SK-N-SH treated with all-trans-retinoic acid at 6 μM for 48 hours (cell line): ENCODE measurements at regions not wholly inside any gene's neighbourhood (a gene's known extent, or its start where the extent isn't known, plus 50 kb on each side); places are given as distances from the start of the nearest gene placed in this dataset.
"Not testable (repeated sequence)": the region's sequence is repeated elsewhere in the genome, so short reads cannot be mapped to it uniquely, and the experiment has no call there.

ENCODE experiments used
- ATAC-seq: fragments of 200-7000 bp; cut with Tn5 transposase; 3 replicates; pipeline ENCODE4 v1.9.1; 2020; ENCODE audit warnings: mild to moderate bottlenecking, moderate library complexity
- BACH2 ChIP-seq: fragments of 250-450 bp; sonication (Bioruptor Pico); IDR thresholded peaks from 2 replicates; pipeline ENCODE4 v1.9.0; 2021; ENCODE audit warnings: mild to moderate bottlenecking, borderline replicate concordance
- CSDC2 ChIP-seq: fragments of 250-450 bp; sonication (Bioruptor Pico); IDR thresholded peaks from 2 replicates; pipeline ENCODE4 v1.5.0; 2020; ENCODE audit warnings: mild to moderate bottlenecking, moderate library complexity
- CSRNP3 ChIP-seq: fragments of 250-450 bp; sonication (Bioruptor Pico); IDR thresholded peaks from 2 replicates; pipeline ENCODE4 v1.5.1; 2021; ENCODE audit warnings: mild to moderate bottlenecking, moderate library complexity
- ESRRG ChIP-seq: fragments of 250-450 bp; sonication (Bioruptor Pico); IDR thresholded peaks from 2 replicates; pipeline ENCODE4 v1.6.1; 2021; ENCODE audit warnings: mild to moderate bottlenecking
- GLIS3 ChIP-seq: fragments of 250-450 bp; sonication (Bioruptor Pico); IDR thresholded peaks from 2 replicates; pipeline ENCODE4 v1.5.0; 2020; ENCODE audit warnings: mild to moderate bottlenecking, moderate library complexity
- ISL1 ChIP-seq: fragments of 250-450 bp; sonication (Bioruptor Pico); IDR thresholded peaks from 2 replicates; pipeline ENCODE4 v2.1.2; 2022; ENCODE audit warnings: mild to moderate bottlenecking, moderate library complexity
- OSR1 ChIP-seq: fragments of 250-450 bp; sonication (Bioruptor Pico); IDR thresholded peaks from 2 replicates; pipeline ENCODE4 v1.8.0; 2022; ENCODE audit warnings: moderate library complexity, mild to moderate bottlenecking, inconsistent platforms
- PPARA ChIP-seq: fragments of 250-450 bp; sonication (Bioruptor Pico); IDR thresholded peaks from 2 replicates; pipeline ENCODE4 v1.5.0; 2020; ENCODE audit warnings: mild to moderate bottlenecking, borderline replicate concordance
- RARB ChIP-seq: fragments of 250-450 bp; sonication (Bioruptor Pico); IDR thresholded peaks from 2 replicates; pipeline ENCODE4 v1.8.0; 2021; ENCODE audit warnings: mild to moderate bottlenecking, moderate library complexity
- SNAI2 ChIP-seq: fragments of 250-450 bp; sonication (Bioruptor Pico); IDR thresholded peaks from 2 replicates; pipeline ENCODE4 v1.5.0; 2020; ENCODE audit warnings: mild to moderate bottlenecking, moderate library complexity
- TCF4 ChIP-seq: fragments of 250-450 bp; sonication (Bioruptor Pico); IDR thresholded peaks from 2 replicates; pipeline ENCODE4 v1.8.0; 2021; ENCODE audit warnings: mild to moderate bottlenecking, moderate library complexity, borderline replicate concordance
- ZC3H10 ChIP-seq: fragments of 250-450 bp; sonication (Bioruptor Pico); IDR thresholded peaks from 2 replicates; pipeline ENCODE4 v1.5.1; 2021; ENCODE audit warnings: mild to moderate bottlenecking, moderate library complexity
- ZFP30 ChIP-seq: fragments of 450-650 bp; formaldehyde crosslinking; IDR thresholded peaks from 2 replicates; pipeline ENCODE4 v1.5.0; 2022; ENCODE audit warnings: mild to moderate bottlenecking, moderate library complexity
- ZNF8 ChIP-seq: fragments of 450-650 bp; formaldehyde crosslinking; IDR thresholded peaks from 2 replicates; pipeline ENCODE4 v1.5.0; 2020; ENCODE audit warnings: mild to moderate bottlenecking, moderate library complexity
- TF ChIP-seq, protein P1 (sequence below): fragments of 250-450 bp; sonication (Bioruptor Pico); IDR thresholded peaks from 2 replicates; pipeline ENCODE4 v1.8.0; 2020; ENCODE audit warnings: mild to moderate bottlenecking, moderate library complexity, borderline replicate concordance
- TF ChIP-seq, protein P2 (sequence below): fragments of 250-450 bp; sonication (Bioruptor Pico); IDR thresholded peaks from 2 replicates; pipeline ENCODE4 v1.8.0; 2021; ENCODE audit warnings: low read depth, mild to moderate bottlenecking, moderate library complexity, borderline replicate concordance
- TF ChIP-seq, protein P3 (sequence below): fragments of 250-450 bp; sonication (Bioruptor Pico); IDR thresholded peaks from 2 replicates; pipeline ENCODE4 v1.5.1; 2020; ENCODE audit warnings: low read depth, mild to moderate bottlenecking, moderate library complexity
- TF ChIP-seq, protein P4 (sequence below): fragments of 250-450 bp; sonication (Bioruptor Pico); IDR thresholded peaks from 2 replicates; pipeline ENCODE4 v1.5.0; 2020; ENCODE audit warnings: mild to moderate bottlenecking, moderate library complexity

DNA sequence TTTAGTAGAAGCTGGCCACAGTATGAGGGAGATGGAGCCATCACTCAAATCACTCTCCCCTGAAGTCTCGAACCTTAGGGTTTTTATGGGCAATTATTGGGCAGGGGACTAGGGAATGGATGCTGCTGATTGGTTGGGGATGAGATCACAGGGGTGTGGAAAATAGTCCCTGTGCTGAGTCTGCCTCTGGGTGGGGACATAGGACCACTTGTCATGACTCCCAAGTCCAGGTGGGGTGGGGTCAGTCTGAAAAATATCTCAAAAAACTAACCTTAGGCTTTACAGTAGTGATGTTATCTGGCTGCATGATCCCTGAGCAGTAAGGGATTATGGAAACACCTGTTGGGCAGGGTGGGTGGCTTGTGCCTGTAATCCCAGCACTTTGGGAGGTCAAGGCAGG, 98.6 kb downstream of the XRCC2 start:
- ATAC-seq: no peak
- TF ChIP-seq PPARA (CRISPR knock-in tag): no peak
- TF ChIP-seq TCF4 (CRISPR knock-in tag): no peak
- TF ChIP-seq ZFP30 (CRISPR knock-in tag): no peak
- TF ChIP-seq, protein P1, sequence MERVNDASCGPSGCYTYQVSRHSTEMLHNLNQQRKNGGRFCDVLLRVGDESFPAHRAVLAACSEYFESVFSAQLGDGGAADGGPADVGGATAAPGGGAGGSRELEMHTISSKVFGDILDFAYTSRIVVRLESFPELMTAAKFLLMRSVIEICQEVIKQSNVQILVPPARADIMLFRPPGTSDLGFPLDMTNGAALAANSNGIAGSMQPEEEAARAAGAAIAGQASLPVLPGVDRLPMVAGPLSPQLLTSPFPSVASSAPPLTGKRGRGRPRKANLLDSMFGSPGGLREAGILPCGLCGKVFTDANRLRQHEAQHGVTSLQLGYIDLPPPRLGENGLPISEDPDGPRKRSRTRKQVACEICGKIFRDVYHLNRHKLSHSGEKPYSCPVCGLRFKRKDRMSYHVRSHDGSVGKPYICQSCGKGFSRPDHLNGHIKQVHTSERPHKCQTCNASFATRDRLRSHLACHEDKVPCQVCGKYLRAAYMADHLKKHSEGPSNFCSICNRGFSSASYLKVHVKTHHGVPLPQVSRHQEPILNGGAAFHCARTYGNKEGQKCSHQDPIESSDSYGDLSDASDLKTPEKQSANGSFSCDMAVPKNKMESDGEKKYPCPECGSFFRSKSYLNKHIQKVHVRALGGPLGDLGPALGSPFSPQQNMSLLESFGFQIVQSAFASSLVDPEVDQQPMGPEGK (CRISPR knock-in tag): no peak
- TF ChIP-seq CSRNP3 (CRISPR knock-in tag): no peak
- no peak for TF ChIP-seq GLIS3
- TF ChIP-seq BACH2 (CRISPR knock-in tag): no peak
- TF ChIP-seq, protein P2, sequence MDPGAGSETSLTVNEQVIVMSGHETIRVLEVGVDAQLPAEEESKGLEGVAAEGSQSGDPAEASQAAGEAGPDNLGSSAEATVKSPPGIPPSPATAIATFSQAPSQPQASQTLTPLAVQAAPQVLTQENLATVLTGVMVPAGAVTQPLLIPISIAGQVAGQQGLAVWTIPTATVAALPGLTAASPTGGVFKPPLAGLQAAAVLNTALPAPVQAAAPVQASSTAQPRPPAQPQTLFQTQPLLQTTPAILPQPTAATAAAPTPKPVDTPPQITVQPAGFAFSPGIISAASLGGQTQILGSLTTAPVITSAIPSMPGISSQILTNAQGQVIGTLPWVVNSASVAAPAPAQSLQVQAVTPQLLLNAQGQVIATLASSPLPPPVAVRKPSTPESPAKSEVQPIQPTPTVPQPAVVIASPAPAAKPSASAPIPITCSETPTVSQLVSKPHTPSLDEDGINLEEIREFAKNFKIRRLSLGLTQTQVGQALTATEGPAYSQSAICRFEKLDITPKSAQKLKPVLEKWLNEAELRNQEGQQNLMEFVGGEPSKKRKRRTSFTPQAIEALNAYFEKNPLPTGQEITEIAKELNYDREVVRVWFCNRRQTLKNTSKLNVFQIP (CRISPR knock-in tag): no peak
- no peak for TF ChIP-seq ISL1 (CRISPR knock-in tag)
- TF ChIP-seq, protein P3, sequence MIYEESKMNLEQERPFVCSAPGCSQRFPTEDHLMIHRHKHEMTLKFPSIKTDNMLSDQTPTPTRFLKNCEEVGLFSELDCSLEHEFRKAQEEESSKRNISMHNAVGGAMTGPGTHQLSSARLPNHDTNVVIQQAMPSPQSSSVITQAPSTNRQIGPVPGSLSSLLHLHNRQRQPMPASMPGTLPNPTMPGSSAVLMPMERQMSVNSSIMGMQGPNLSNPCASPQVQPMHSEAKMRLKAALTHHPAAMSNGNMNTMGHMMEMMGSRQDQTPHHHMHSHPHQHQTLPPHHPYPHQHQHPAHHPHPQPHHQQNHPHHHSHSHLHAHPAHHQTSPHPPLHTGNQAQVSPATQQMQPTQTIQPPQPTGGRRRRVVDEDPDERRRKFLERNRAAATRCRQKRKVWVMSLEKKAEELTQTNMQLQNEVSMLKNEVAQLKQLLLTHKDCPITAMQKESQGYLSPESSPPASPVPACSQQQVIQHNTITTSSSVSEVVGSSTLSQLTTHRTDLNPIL (CRISPR knock-in tag): no peak
- TF ChIP-seq SNAI2: no peak

DNA sequence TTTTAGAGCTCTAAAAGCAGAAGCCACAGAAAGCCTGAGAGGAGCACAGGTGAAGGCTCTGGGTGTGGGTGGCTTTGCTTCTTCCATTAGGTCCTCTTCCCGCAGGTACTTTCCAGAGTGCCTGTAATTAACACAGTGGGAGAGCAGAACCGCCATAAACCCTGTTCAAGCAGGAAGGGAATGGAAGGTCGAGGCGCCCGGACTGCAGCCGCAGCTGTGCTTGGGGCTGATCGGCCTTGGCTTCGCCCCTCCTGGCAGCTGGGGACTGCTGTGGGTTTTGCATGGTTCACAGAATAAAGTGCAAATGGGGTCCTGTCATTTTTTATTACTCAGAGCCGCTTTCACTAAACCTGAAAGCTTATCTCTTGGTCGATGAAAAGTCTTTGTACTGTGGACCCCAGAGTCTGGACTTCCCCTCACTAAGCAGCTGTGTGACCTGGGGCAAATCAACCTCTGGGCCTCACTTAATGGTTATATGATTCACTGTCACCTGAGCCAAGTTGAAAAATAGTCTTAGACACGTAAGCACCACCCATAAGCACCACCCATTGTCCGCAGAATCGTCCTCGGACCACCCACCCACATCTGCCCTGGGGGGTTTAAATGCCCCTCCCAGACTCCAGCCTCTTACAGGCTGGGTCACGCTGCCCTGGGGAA, 100.9 kb downstream of the XRCC2 start:
- TF ChIP-seq CSDC2 (CRISPR knock-in tag) (no peak), RARB (CRISPR knock-in tag) (no peak), ZNF8 (CRISPR knock-in tag) (no peak), ZC3H10 (no peak), OSR1 (no peak)
- no peak for ATAC-seq

DNA sequence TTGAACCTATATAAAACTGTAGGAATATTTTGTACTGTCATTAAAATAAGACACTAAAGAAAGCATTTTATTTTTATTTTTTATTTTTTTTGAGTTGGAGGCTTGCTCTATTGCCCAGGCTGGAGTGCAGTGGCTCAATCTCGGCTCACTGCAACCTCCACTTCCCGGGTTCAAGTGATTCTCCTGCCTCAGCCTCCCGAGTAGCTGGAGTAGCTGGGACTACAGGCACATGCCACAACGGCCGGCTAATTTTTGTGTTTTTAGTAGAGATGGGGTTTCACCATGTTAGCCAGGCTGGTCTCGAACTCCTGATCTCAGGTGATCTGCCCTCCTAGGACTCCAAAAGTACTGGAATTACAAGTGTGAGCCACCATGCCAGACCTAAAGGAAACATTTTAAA, 102.8 kb downstream of the XRCC2 start:
- ATAC-seq: not testable (repeated sequence)

DNA sequence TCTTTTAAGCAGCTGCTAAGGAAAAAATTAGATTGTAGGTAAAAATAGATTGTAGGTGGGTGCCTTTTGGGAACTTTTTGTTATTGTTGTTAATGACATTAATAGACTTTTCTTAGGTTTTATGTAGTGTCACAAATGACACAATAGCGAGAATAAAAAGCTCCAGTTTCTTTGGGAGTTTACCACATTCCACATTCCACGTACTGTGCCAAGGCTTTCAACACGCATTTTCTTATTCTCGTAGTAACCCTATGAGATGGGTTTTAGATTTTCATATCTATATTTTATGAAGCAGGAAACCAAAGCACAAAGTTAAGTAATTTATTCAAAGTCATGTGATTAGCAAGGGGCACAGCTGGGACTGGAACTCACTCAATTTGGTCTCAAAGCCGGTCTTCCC, 103.8 kb downstream of the XRCC2 start:
- no peak for ATAC-seq
- no peak for TF ChIP-seq ESRRG (CRISPR knock-in tag)
- TF ChIP-seq, protein P3 (CRISPR knock-in tag): no peak
- TF ChIP-seq, protein P4, sequence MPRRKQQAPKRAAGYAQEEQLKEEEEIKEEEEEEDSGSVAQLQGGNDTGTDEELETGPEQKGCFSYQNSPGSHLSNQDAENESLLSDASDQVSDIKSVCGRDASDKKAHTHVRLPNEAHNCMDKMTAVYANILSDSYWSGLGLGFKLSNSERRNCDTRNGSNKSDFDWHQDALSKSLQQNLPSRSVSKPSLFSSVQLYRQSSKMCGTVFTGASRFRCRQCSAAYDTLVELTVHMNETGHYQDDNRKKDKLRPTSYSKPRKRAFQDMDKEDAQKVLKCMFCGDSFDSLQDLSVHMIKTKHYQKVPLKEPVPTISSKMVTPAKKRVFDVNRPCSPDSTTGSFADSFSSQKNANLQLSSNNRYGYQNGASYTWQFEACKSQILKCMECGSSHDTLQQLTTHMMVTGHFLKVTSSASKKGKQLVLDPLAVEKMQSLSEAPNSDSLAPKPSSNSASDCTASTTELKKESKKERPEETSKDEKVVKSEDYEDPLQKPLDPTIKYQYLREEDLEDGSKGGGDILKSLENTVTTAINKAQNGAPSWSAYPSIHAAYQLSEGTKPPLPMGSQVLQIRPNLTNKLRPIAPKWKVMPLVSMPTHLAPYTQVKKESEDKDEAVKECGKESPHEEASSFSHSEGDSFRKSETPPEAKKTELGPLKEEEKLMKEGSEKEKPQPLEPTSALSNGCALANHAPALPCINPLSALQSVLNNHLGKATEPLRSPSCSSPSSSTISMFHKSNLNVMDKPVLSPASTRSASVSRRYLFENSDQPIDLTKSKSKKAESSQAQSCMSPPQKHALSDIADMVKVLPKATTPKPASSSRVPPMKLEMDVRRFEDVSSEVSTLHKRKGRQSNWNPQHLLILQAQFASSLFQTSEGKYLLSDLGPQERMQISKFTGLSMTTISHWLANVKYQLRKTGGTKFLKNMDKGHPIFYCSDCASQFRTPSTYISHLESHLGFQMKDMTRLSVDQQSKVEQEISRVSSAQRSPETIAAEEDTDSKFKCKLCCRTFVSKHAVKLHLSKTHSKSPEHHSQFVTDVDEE: no peak
